ENCODE measurements at regions not wholly inside any gene's neighbourhood (a gene's known extent, or its start where the extent isn't known, plus 50 kb on each side); places are given as distances from the start of the nearest gene placed in this dataset.
"Not testable (repeated sequence)": the region's sequence is repeated elsewhere in the genome, so short reads cannot be mapped to it uniquely, and the experiment has no call there.

DNA sequence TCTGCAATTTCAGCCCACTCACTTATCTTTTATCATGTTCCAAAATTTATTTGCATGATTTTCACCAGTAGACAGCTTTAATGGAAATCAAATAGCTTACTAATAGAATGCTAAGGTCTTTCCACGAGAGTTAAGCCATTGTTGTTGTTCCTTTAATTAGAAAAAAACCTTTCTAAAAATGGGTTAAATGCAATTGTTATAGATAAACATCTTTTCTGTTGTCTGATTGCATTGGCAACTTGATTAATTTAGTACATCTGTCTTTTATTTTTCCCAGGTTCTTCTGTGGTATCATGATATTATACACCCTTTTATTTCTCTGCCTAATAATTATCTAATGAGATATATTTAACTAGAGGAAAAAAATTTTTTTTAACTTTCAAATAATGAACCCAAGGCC is 487.6 kb upstream of the MBL2 start:
- intact Hi-C loops (cut with DNase I), result no loop called here
- no peak for DNase-seq

DNA sequence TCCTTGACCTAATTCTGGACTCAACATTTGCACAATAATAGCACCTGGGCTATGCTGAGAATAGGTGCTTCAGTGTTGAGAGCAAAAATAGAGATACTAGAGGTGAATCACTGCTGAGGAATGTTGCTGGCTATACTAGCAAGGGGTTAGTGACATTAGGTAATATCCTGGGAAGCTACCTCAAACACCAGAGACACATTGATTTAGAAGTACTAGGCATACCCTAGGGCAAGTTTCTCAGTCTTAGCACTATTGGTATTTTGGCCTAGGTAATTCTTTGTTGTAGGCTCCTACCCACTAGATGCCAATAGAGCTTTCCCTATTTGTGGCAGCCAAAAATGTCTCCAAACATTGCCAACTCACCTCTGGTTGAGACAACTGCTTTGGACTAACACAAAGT is 484.0 kb upstream of the MBL2 start:
- DNase-seq, result no peak
- intact Hi-C loops (cut with DNase I), result no loop called here

DNA sequence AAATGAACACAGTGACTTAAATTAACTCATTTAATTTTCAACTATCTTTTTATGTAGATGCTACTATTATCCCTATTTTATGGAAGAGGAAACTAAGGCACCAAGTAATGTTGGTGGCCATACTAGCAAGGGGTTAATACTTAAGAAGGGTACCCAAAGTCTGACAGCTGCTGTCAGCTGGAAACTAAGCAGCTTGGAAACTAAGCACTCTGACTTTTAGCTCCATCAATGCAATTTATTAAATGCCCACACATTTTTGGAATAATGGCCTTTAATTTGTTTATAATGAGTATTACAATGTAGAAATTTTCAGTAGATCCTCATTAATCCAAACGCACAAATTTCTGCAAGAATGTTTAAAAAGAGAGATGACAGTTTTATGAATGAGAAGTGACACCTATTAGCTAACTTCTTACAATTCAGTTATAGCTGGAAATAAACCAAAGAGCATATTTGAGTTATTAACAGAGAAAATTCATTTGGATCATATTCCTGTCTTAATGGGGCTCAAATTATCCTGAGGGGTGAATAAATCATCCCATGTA is 483.1 kb upstream of the MBL2 start:
- intact Hi-C loops (cut with DNase I), result no loop called here
- no peak for DNase-seq

DNA sequence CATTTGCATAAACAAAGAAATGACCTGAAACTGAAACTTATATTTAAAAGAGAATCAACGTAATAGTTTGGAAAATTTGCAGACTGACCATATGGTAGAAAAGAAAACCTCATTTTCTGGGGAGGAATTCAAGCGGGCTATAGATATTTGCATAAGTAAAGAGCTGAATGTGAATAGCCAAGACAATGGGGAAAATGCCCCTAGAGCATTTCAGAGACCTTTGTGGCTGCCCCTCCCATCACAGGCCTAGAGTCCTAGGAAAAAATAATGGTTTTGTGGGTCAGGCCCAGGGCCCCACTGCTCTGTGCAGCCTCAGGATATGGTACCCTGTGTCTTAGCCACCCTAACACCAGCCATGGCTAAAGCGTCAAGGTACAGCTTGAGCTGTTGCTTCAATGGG is 480.6 kb upstream of the MBL2 start:
- intact Hi-C loops (cut with DNase I), result no loop called here

DNA sequence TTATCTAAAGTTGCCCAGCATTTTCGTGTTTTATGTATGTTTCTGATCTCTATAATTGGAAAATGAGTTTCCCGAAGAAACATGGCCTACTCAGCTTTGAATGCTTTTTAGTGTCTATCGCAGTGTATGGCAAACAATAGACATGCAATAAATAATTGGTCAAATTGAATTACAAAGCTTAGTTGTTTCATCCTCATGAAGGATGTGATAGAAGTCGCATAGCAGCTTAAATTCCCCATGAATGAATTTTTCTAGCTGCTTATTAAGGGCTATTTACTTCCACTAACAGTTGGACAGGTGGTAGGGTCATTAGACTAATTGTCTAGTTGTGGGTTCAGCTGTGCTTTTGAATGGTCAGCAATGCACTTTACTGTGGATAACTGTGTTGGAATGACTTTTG is 467.3 kb upstream of the MBL2 start:
- intact Hi-C loops (cut with DNase I), result no loop called here
- DNase-seq, result no peak

More for the DNA sequence above, 480.6 kb upstream of the MBL2 start:
- no peak for DNase-seq

DNA sequence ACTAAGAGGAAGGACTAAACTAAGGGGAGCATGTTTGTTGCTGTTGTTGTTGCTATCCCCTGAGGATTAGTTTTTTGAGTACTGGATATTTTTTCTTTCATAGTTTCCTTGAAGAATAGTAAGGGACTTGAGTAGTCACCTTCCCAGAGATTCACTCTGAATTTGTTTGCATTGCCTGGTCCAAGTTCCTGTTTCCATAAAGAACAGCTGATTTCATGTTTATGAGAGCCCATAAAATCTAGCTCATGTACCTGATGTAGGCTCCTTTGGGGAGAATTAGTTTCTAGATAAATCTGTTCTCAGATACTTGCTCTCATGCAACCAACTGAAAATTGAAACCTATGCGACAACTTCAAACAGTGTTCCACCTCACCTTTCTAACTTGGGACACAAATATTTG is 464.4 kb upstream of the MBL2 start:
- intact Hi-C loops (cut with DNase I), result no loop called here
- no peak for DNase-seq

DNA sequence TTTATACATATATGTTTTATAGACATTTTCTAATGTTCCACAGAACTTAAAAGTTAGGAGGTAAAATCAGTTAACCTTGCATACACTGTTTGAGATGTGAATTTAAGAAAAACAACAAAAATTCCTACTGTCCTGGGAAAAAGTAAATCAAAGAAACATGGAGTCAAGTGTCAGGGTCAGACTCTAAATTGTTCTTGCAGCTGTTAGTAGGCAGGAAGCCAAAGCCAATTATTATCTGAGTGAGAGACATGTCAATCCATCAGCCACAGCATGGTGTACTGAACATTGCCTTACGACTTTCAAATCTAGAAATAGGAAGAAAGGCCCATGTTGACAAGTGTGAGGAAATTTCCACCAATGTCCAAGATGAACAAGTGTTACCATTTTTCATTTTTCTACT is 461.2 kb upstream of the MBL2 start:
- intact Hi-C loops (cut with DNase I), result no loop called here
- DNase-seq, result no peak

DNA sequence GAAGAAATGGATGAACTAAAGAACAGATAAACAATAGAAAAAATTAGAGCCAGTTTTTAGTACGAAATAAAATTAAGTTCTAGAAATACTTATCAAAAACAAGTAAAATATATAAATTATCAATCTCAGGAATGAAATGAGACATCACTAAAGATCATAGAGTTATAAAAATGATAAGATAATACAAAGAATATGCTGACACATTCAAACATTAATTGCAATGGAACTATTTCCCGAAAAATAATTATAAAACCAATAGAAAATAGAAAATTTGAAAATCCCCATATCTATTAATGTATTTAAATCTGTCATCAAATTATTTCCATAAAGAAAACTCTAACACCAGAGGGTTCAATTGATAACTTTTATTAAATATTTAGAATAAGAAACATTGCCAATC is 458.1 kb upstream of the MBL2 start:
- no peak for DNase-seq
- intact Hi-C loops (cut with DNase I), result no loop called here

DNA sequence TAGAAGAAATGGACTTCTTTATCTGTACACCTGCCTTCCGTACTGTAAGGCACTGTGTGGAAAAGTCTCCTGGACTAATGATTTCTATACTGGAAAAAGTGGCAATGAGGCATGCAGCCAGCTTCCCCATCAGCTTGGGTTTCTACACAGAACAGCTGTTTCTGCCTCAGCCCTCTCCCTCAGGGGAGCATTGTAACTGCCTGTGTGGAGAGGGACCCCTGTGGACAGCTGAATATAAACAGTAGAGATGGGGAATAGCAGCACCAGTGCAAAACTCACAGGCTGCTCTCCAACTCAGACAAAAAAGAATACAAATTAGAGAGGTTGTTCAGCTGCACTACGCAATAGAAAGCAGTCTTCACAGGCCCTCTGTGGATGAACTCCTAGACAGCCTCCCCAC is 451.3 kb upstream of the MBL2 start:
- intact Hi-C loops (cut with DNase I), result no loop called here
- DNase-seq, result no peak

DNA sequence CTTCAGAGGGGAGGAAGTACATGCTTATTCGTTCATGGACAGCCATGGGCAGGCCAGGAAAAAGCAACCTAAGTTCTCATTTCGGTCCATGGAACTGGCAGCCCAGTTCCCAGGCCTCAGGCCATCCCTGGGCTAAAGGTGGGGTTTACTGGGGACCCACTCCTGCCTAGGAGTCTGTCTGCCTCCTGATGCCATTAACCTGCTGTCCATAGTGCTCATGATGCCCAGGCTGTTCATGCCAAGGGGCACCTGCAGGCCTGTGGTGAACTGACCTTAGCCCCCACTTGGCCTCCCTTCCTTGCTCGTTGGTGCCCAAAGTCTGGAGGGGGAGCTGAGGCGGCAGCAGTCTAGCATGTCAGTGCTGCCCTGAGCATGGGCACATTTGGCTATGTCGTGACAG is 450.2 kb upstream of the MBL2 start:
- intact Hi-C loops (cut with DNase I), result no loop called here
- no peak for DNase-seq

DNA sequence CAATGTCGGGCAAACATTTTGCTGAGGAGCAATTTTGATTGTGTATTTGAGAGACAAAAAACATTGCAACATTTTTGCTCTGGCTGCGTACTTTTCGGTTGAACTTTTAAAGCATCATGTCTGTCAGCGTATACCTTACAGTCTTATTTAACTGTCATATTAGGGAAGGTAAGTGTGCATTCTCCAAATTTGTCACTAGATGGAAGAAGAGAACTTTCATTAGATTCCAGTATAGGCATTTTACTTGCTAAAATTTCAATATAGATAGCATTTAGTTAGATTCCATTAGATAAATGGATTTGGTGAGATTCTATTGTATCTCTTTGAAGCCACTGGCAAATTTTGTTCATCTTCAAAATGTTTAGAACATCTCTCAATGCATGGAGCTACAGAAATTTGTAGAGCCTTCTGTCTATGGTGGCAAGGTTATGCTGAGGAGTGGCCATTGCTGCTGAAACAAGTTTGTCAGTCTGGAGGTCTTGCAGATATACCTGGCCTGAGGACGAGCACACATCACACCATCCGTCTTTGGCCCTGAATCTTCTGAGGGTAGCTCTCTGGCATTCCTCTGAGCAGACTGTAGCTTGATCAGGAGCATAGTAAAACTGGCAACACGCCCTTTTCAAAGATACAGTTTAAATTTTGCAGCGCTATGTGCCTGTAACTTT is 437.5 kb upstream of the MBL2 start:
- no peak for DNase-seq
- intact Hi-C loops (cut with DNase I), result no loop called here

DNA sequence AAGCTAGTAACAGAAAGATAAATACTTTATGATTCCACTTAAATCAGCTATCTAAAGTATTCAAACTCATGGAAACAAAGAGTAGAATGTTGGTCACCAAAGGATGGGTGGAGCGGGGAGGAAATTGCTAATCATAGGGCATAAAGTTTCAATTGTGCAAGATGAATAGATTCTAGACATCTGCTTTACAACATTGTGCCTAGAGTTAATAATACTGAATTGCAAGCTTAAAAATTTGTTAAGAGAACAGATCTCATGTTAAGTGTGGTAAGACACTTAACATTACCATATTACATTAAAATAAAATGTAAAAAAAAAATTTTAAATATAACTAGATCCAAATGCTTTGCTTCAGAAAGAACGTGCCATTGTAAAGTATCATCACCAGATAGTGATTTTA is 411.1 kb upstream of the MBL2 start:
- intact Hi-C loops (cut with DNase I), result no loop called here
- DNase-seq, result no peak

DNA sequence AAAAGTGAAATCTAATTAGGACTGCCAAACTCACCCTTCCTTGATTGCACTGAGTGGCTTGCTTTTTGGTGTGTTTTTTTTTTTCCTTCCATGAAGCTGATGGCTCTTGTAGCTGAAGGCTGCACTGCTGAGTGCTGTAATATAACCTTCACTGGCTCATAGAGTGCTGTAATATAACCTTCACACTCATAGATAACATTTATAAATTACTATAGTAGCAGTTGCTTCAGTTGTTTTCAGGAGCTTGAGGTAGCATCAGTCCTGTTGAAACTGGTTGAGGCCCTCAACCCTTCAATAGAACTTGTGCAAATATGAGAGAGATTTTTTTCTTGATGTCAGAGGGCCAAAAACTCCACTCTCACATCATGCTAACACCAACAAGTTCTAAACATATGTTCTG is 404.9 kb upstream of the MBL2 start:
- intact Hi-C loops (cut with DNase I), result no loop called here
- no peak for DNase-seq

DNA sequence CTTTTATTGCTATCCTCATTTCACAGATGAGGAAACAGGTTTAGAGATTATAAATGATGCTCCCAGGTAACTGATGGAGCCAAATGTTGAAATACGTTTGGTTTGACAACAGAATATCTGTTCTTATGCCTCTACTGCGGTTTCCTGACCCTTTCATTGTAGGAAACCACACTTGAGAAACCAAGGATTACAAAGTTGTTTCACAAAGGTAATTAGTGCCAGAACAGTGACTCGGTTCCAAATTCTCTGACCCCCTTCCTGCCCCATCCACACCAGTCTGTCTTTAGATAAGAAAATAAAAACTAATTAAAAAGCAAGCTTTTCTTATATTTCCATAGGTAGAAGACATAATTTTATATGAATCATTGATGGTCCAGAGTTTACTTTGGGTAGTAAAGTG is 393.7 kb upstream of the MBL2 start:
- DNase-seq, result no peak
- intact Hi-C loops (cut with DNase I), result no loop called here

DNA sequence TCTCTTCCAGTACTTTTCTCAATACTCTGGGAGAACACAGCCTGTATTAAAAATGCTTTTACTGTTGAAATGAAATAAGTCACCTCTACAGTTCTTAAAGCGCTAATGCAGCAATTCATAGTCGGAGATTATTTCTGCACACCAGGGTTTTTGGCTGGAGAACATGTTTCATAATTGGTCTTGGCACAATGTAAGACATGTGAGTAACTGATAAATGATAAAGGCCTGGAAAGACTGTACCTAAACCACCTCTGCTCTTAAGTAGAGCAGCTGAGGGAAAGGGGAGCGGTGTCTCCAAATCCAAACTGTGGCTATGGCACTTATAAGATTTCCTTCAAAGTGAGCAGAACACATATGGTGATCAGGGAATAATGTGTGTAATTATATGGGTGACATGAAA is 390.3 kb upstream of the MBL2 start:
- DNase-seq, result no peak
- intact Hi-C loops (cut with DNase I), result no loop called here

DNA sequence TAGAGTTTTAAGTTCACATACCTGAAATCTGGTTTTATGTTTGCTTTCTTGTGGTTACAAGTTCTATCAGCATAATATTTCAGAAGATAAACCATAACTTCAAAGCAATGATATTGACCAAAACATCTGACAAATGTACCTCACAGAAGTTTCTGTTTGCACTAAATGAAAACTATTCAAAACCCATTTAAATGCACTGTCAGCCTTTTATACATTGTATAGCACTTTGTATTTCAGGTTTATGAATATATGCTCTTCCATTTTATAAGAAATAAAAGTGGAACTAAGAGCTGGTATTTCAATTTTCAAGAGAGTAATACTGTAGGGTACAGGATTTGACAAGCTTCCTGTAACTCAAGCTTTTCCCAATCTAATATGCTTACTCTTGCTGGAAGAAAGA is 388.6 kb upstream of the MBL2 start:
- intact Hi-C loops (cut with DNase I), result no loop called here
- DNase-seq, result no peak

DNA sequence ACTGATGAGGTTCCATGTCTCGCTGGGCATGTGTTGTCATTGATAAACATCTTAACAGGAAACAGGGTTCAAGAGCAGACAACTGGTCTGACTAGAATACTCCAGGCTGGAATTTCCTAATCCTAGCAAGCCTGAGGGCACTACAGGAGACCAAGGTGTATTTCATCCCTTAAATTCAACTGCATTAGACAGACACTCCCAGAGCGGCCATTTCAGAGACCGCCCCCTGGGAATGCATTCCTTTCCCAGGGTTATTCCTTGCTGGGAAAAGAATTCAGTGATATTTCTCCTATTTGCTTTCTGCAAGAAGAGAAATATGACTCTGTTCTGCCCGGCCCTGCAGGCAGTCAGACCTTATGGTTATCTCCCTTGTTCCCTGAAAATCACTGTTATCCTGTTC is 383.1 kb upstream of the MBL2 start:
- DNase-seq; intact Hi-C loops (cut with DNase I): not testable (repeated sequence)

DNA sequence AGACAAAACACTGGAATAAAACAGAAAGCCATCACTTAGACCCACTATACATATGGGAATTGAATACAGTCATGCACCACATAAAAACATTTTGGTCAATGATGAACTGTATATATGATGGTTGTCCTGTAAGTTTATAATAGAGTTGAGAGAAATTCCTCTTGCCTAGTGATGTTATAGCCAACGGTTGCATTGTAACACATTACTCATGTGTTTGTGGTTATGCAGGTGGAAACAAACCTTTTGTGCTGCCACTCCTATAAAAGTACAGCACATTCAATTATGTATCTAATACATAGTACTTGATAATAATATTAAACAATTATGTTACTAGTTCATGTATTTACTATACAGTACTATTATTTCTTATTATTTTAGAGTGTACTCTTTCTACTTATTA is 381.2 kb upstream of the MBL2 start:
- DNase-seq, result no peak

DNA sequence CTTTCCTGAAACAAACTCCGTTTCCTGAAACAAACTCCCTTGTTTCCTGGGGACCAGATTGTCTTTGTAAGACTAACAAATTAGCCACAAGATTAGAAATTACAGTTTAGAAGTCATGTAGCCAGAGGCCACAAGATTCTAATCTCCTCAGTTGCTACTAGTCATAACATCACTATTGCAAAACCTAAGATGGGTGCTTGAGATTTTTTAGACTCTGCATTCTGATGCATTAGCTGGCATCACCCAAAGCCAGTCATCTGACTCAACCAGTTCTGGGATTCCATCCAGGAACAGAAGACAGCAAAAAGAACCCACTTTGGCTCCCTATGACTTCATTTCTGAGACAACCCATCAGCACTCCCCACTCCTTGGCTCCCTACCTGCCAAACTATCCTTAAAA is 367.9 kb upstream of the MBL2 start:
- DNase-seq, result no peak
- intact Hi-C loops (cut with DNase I), result no loop called here

More for the DNA sequence above, 381.2 kb upstream of the MBL2 start:
- intact Hi-C loops (cut with DNase I), result no loop called here

DNA sequence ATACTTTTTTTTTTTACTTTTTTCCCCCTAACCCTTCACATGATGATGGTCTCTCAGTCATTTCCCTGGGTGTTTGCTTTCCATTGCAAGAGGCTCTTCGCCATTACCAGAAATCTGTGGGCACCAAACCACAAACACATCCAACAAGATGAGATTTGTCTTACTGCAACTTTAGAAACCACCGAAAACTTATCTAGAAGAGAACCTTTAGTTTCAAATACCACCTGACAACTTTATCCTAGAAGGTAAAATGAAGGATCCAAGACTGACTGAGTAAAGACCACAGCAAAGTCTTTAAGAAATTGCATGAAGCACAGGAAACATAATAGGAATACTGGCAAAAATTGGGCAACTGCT is 363.3 kb upstream of the MBL2 start:
- intact Hi-C loops (cut with DNase I), result no loop called here
- no peak for DNase-seq

DNA sequence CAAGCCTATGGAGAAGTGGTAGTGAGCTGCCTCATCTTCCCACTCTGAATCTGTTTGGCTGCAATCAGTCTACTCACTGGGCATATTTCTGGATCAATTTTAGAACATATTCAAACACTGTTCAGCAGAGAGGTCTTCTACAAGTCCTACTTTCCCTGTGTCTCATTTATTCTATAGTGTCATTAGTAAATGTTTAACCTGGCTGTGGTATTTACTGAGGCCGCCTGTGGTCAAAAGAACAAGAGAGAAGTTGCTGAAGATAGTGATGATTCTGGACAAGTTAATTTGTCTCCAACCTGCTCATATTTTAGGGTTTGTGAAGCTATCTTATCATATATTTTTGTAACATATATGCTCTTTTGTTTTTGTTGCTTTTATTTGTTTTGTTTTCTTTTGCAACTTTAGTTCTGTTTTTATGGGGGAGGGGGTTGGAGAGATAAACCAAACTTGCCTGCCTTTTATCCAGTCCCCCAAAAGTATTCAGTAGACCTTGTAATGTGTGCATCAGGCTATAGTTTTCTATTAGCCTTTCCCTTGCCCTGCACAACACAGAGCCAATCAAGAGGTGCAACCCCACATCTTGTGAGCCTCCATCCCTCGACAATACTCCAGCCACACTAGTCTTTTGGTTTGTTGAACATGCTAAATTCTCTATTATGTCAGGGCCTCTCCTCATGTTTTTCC is 362.8 kb upstream of the MBL2 start:
- intact Hi-C loops (cut with DNase I), result no loop called here
- DNase-seq, result no peak

Measured in head of caudate nucleus (tissue), 42 donors.